Gastroesophageal sphincter (tissue), 3 donors: ENCODE measurements at regions not wholly inside any gene's neighbourhood (a gene's known extent, or its start where the extent isn't known, plus 50 kb on each side); places are given as distances from the start of the nearest gene placed in this dataset.

ENCODE experiments used
- EP300 ChIP-seq: sonication (generic); formaldehyde crosslinking; IDR thresholded peaks from one replicate; pipeline ENCODE4 v1.6.1; 2017; ENCODE audit warnings: antibody characterized with exemption, mild to moderate bottlenecking
- POLR2A ChIP-seq, 2 donors: fragments of 450-650 bp; IDR thresholded peaks; one replicate each; pipeline ENCODE4 v1.6.1; 2017; ENCODE audit warnings: antibody characterized with exemption in 2 of 2, mild to moderate bottlenecking in 2 of 2, moderate library complexity in 1 of 2
- POLR2AphosphoS5 ChIP-seq: sonication (generic); formaldehyde crosslinking; IDR thresholded peaks from one replicate; pipeline ENCODE4 v1.6.1; 2017; ENCODE audit warnings: antibody characterized with exemption
- TF ChIP-seq, protein P1 (sequence below), 4 experiments: fragments of 200-600 bp in 2 of 4; fragments of 450-650 bp in 2 of 4; sonication (generic) in 1 of 4; IDR thresholded peaks; one replicate each; pipeline ENCODE4 v1.5.1; 2017 to 2019; ENCODE audit warnings: antibody characterized with exemption in 4 of 4, mild to moderate bottlenecking in 2 of 4, moderate library complexity in 2 of 4

DNA sequence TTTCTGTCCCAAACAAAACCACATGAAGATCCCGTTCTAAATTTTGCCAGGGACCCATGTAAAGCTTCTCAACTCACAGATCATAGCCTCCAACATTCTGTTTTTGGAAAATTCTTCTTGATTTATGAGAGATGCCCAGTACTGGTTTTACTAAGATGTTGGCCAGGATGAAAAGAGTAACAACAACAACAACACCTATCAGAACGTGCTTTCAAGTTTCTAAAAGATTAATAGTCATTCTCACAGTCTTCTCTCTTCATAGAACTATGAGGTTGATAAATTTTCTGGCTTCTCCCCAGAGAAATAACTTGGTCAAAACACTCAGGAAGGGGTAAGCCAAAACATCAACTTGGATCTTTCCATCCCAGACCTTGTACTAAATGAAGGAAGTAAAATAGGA is 567.5 kb upstream of the IGFBP3 start:
- no peak for TF ChIP-seq POLR2A (IDR thresholded peaks at IDR 0.05)
- TF ChIP-seq, protein P1, sequence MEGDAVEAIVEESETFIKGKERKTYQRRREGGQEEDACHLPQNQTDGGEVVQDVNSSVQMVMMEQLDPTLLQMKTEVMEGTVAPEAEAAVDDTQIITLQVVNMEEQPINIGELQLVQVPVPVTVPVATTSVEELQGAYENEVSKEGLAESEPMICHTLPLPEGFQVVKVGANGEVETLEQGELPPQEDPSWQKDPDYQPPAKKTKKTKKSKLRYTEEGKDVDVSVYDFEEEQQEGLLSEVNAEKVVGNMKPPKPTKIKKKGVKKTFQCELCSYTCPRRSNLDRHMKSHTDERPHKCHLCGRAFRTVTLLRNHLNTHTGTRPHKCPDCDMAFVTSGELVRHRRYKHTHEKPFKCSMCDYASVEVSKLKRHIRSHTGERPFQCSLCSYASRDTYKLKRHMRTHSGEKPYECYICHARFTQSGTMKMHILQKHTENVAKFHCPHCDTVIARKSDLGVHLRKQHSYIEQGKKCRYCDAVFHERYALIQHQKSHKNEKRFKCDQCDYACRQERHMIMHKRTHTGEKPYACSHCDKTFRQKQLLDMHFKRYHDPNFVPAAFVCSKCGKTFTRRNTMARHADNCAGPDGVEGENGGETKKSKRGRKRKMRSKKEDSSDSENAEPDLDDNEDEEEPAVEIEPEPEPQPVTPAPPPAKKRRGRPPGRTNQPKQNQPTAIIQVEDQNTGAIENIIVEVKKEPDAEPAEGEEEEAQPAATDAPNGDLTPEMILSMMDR (IDR thresholded peaks at IDR 0.05), result no peak
- TF ChIP-seq POLR2AphosphoS5, result no peak
- no peak for TF ChIP-seq EP300
